ACC112 (cell line): ENCODE measurements at regions not wholly inside any gene's neighbourhood (a gene's known extent, or its start where the extent isn't known, plus 50 kb on each side); places are given as distances from the start of the nearest gene placed in this dataset.

Experiments used
- H2AFZ ChIP-seq: fragments of 200-600 bp; sonication (generic); one replicate; pipeline ENCODE4 v1.6.0; 2017; ENCODE audit warnings: antibody characterized with exemption, low read length; ENCODE audit not compliant: unreplicated experiment
- H3K27ac ChIP-seq: fragments of 200-600 bp; sonication (generic); 2 replicates; pipeline ENCODE4 v1.5.1; 2014; ENCODE audit warnings: low read depth, mild to moderate bottlenecking, antibody characterized with exemption, low read length, moderate library complexity
- H3K27me3 ChIP-seq: fragments of 200-600 bp; sonication (generic); 2 replicates; pipeline ENCODE4 v1.6.1; 2014; ENCODE audit warnings: mild to moderate bottlenecking, antibody characterized with exemption, low read length, moderate library complexity, mixed read lengths; ENCODE audit not compliant: insufficient read depth
- H3K36me3 ChIP-seq: fragments of 200-600 bp; sonication (generic); 2 replicates; pipeline ENCODE4 v1.6.1; 2016; ENCODE audit warnings: mild to moderate bottlenecking, antibody characterized with exemption, low read length, moderate library complexity, mixed read lengths; ENCODE audit not compliant: insufficient read depth
- H3K4me1 ChIP-seq: fragments of 200-600 bp; sonication (generic); one replicate; pipeline ENCODE4 v1.6.1; 2016; ENCODE audit warnings: low read length, mixed read lengths; ENCODE audit not compliant: insufficient read depth, unreplicated experiment, control insufficient read depth
- H3K4me3 ChIP-seq: fragments of 200-600 bp; sonication (generic); 2 replicates; pipeline ENCODE4 v1.5.1; 2014; ENCODE audit warnings: mild to moderate bottlenecking, low read depth, low read length
- H3K79me2 ChIP-seq: fragments of 200-600 bp; sonication (generic); one replicate; pipeline ENCODE4 v1.6.0; 2016; ENCODE audit warnings: low read length; ENCODE audit not compliant: control insufficient read depth, unreplicated experiment, insufficient read depth

- Histone ChIP-seq H3K79me2 (no peaks in the 10 kb centered on the region), H3K4me3 (no peak overlapping the region), H3K27ac (no peak overlapping the region), H3K27me3 (no peaks in the 10 kb centered on the region; the same call in 1 of the 2 replicates), H3K36me3 (no peaks in the 10 kb centered on the region), H3K4me1 (no peaks in the 10 kb centered on the region), H2AFZ (no peak overlapping the region)
Measured at GRCh38 chr6:4677011-4677750, 99.0 kb upstream of the CDYL start.

- Histone ChIP-seq H3K27ac (no peak overlapping the region), H2AFZ (no peak overlapping the region), H3K79me2 (no peaks in the 10 kb centered on the region), H3K27me3 (no peaks in the 10 kb centered on the region; the same call in 1 of the 2 replicates), H3K4me3 (no peak overlapping the region), H3K36me3 (no peaks in the 10 kb centered on the region), H3K4me1 (no peaks in the 10 kb centered on the region)
Measured at GRCh38 chr6:4676016-4676415, 100.2 kb upstream of the CDYL start.

GRCh38 chr6:4675121-4675520 lies 101.1 kb upstream of the CDYL start:
- no peak overlapping the region for H3K4me3 ChIP-seq
- H3K27me3 ChIP-seq = no peaks in the 10 kb centered on the region; the same call in 1 of the 2 replicates
- no peaks in the 10 kb centered on the region for H3K79me2 ChIP-seq
- H3K27ac ChIP-seq = no peak overlapping the region
- no peak overlapping the region for H2AFZ ChIP-seq
- no peaks in the 10 kb centered on the region for H3K36me3 ChIP-seq
- no peaks in the 10 kb centered on the region for H3K4me1 ChIP-seq

DNA sequence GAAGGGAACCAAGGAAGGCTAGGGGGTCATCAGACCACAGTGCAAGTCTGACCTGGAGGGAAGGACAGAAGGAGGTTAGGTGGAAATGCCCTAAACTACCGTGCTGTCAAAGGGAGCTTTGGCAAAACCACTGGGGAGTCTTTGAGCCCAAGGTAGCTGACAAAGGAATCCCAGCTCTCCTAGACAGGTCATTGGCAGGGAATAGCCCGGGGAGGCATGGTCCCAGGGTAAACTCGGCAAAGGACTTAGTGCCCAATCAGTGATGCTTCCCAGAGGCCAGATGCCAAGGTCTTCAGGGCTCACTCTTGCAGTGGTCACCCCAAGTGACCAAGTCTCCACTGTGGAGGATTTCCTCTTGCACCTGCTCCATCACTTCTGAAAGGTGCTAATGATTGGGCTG lies 102.3 kb upstream of the CDYL start:
- H3K27ac ChIP-seq = no peak overlapping the region
- H3K4me3 ChIP-seq = no peak overlapping the region
- H3K79me2 ChIP-seq = no peaks in the 10 kb centered on the region
- H3K27me3 ChIP-seq = no peaks in the 10 kb centered on the region; the same call in 1 of the 2 replicates
- H3K36me3 ChIP-seq = no peaks in the 10 kb centered on the region
- no peaks in the 10 kb centered on the region for H3K4me1 ChIP-seq
- H2AFZ ChIP-seq = no peak overlapping the region

GRCh38 chr6:4672772-4673171 lies 103.4 kb upstream of the CDYL start:
- Histone ChIP-seq H3K27me3 (no peaks in the 10 kb centered on the region; the same call in 1 of the 2 replicates), H3K4me3 (no peak overlapping the region), H2AFZ (no peak overlapping the region), H3K36me3 (no peaks in the 10 kb centered on the region), H3K79me2 (no peaks in the 10 kb centered on the region), H3K4me1 (no peaks in the 10 kb centered on the region), H3K27ac (no peak overlapping the region)

- Histone ChIP-seq H3K36me3 (no peaks in the 10 kb centered on the region), H3K4me1 (no peaks in the 10 kb centered on the region), H3K4me3 (no peak overlapping the region), H3K79me2 (no peaks in the 10 kb centered on the region), H3K27ac (no peak overlapping the region), H2AFZ (no peak overlapping the region), H3K27me3 (no peaks in the 10 kb centered on the region; the same call in 1 of the 2 replicates)
Measured at GRCh38 chr6:4671587-4672115, 104.6 kb upstream of the CDYL start.

GRCh38 chr6:4670824-4671409 lies 105.3 kb upstream of the CDYL start:
- Histone ChIP-seq H3K27ac (no peak overlapping the region), H3K4me3 (no peak overlapping the region)

GRCh38 chr6:4670290-4670689 lies 105.9 kb upstream of the CDYL start:
- no peak overlapping the region for H3K27ac ChIP-seq
- no peak overlapping the region for H3K4me3 ChIP-seq
- no peaks in the 10 kb centered on the region for H3K36me3 ChIP-seq
- H3K27me3 ChIP-seq = no peaks in the 10 kb centered on the region; the same call in 1 of the 2 replicates
- H2AFZ ChIP-seq = no peak overlapping the region
- H3K79me2 ChIP-seq = no peaks in the 10 kb centered on the region
- peaks cover 8% of the 10 kb centered on the region for H3K4me1 ChIP-seq

More at GRCh38 chr6:4670824-4671409, 105.3 kb upstream of the CDYL start:
- Histone ChIP-seq H3K4me1 (peaks cover 2% of the 10 kb centered on the region), H3K27me3 (no peaks in the 10 kb centered on the region; the same call in 1 of the 2 replicates), H3K79me2 (no peaks in the 10 kb centered on the region), H3K36me3 (no peaks in the 10 kb centered on the region), H2AFZ (no peak overlapping the region)

GRCh38 chr6:4668271-4669179 lies 107.7 kb upstream of the CDYL start:
- no peak overlapping the region for H3K27ac ChIP-seq
- no peak overlapping the region for H2AFZ ChIP-seq
- no peaks in the 10 kb centered on the region for H3K36me3 ChIP-seq
- peaks cover 8% of the 10 kb centered on the region for H3K4me1 ChIP-seq
- no peak overlapping the region for H3K4me3 ChIP-seq
- H3K27me3 ChIP-seq = no peaks in the 10 kb centered on the region
- no peaks in the 10 kb centered on the region for H3K79me2 ChIP-seq

- Histone ChIP-seq H3K36me3 (no peaks in the 10 kb centered on the region), H3K27ac (no peak overlapping the region), H3K79me2 (no peaks in the 10 kb centered on the region), H3K4me3 (no peak overlapping the region), H3K4me1 (peaks cover 8% of the 10 kb centered on the region), H2AFZ (no peak overlapping the region), H3K27me3 (no peaks in the 10 kb centered on the region)
Measured at GRCh38 chr6:4667591-4667990, 108.6 kb upstream of the CDYL start.
